ENCODE measurements at regions not wholly inside any gene's neighbourhood (a gene's known extent, or its start where the extent isn't known, plus 50 kb on each side); places are given as distances from the start of the nearest gene placed in this dataset.

DNA sequence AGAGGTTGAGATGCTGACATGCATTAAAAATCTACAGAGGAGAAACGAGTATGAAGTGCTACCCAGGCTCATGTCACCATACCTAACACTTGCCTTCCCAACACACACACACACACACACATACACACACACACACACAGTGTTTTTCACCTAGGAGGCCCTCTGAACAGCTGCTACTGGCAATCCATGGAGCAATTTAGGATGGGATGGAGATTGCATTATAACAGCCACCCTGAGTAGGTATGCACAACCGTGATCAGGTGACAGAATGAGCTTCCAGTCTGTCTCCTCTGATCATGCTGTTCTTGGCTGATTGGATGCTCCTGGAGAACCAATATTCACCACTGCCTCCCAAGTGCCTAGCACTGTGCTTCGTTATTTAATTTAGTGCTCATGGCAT lies 528.5 kb upstream of the CDH5 start:
- no peak for TF ChIP-seq CTCF (conservative IDR thresholded peaks at IDR 0.05; ENCODE audit: low read depth, low read length)
- TF ChIP-seq, protein P1, sequence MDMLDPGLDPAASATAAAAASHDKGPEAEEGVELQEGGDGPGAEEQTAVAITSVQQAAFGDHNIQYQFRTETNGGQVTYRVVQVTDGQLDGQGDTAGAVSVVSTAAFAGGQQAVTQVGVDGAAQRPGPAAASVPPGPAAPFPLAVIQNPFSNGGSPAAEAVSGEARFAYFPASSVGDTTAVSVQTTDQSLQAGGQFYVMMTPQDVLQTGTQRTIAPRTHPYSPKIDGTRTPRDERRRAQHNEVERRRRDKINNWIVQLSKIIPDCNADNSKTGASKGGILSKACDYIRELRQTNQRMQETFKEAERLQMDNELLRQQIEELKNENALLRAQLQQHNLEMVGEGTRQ (IDR thresholded peaks at IDR 0.05; ENCODE audit: low read depth, low read length), result no peak
- no peak for TF ChIP-seq RAD21 (IDR thresholded peaks at IDR 0.05; ENCODE audit: low read length)
- no peak for TF ChIP-seq SMC3 (IDR thresholded peaks at IDR 0.05; ENCODE audit: low read depth, low read length)
